IMR-90 (cell line): ENCODE measurements at regions not wholly inside any gene's neighbourhood (a gene's known extent, or its start where the extent isn't known, plus 50 kb on each side); places are given as distances from the start of the nearest gene placed in this dataset.

Experiments
- ATAC-seq: fragments of 200-7000 bp; cut with Tn5 transposase; 2 replicates; pipeline ENCODE4 v1.9.1; 2020; ENCODE audit warnings: low read depth, mild to moderate bottlenecking, moderate library complexity
- BruUV-seq: library from RNA; stranded (reverse); fragments of 400-500 nt; replicated peaks from 2 replicates; lab custom pipeline; 2021; lab: Mats Ljungman, UMichigan
- CTCF ChIA-PET: fragments of 300-600 bp; formaldehyde crosslinking; extraction: SDS; loops from one replicate; lab custom pipeline; 2021; ENCODE audit warnings: antibody characterized with exemption; lab: Yijun Ruan, JAX
- POLR2A ChIA-PET: fragments of 300-600 bp; sonication (Branson Sonifier 250); formaldehyde crosslinking; loops from one replicate; lab custom pipeline; 2022; ENCODE audit warnings: antibody characterized with exemption; ENCODE audit not compliant: unreplicated experiment; lab: Charles Lee
- DNase-seq: peaks from one replicate; pipeline ENCODE4 v3.0.0; 2013
- H2AFZ ChIP-seq: replicated peaks from 2 replicates; pipeline ENCODE3; 2013; ENCODE audit warnings: low read length, mild to moderate bottlenecking; ENCODE audit not compliant: poor library complexity
- H2AK5ac ChIP-seq: 2 replicates; pipeline ENCODE4 v1.6.1; 2013; ENCODE audit warnings: low read depth, low read length, inconsistent platforms
- H2AK9ac ChIP-seq: replicated peaks from 2 replicates; pipeline ENCODE3; 2013; ENCODE audit warnings: mild to moderate bottlenecking, low read depth, low read length, moderate library complexity; ENCODE audit not compliant: poor library complexity
- H2BK120ac ChIP-seq: 2 replicates; pipeline ENCODE4 v1.6.1; 2013; ENCODE audit warnings: low read depth, low read length, inconsistent platforms
- H2BK15ac ChIP-seq: 3 replicates; pipeline ENCODE4 v1.6.1; 2013; ENCODE audit warnings: low read depth, low read length, inconsistent platforms
- H2BK20ac ChIP-seq: 2 replicates; pipeline ENCODE4 v1.6.1; 2013; ENCODE audit warnings: low read depth, mild to moderate bottlenecking, inconsistent platforms, low read length, moderate library complexity
- H2BK5ac ChIP-seq: 2 replicates; pipeline ENCODE4 v1.6.1; 2013; ENCODE audit warnings: mild to moderate bottlenecking, low read depth, low read length, inconsistent platforms; ENCODE audit not compliant: poor library complexity, severe bottlenecking
- H3K14ac ChIP-seq: replicated peaks from 2 replicates; pipeline ENCODE4 v1.6.1; 2013; ENCODE audit warnings: low read depth, low read length, inconsistent platforms
- H3K18ac ChIP-seq: 2 replicates; pipeline ENCODE4 v1.6.1; 2013; ENCODE audit warnings: low read depth, low read length, control low read depth
- H3K23ac ChIP-seq: 2 replicates; pipeline ENCODE4 v1.6.1; 2013; ENCODE audit warnings: low read depth, low read length, inconsistent platforms
- H3K27ac ChIP-seq: 2 replicates; pipeline ENCODE4 v1.5.1; 2013; ENCODE audit warnings: mild to moderate bottlenecking, control low read depth, low read length; ENCODE audit not compliant: insufficient read depth
- H3K27me3 ChIP-seq: 2 replicates; pipeline ENCODE4 v1.6.1; 2013; ENCODE audit warnings: low read length; ENCODE audit not compliant: control insufficient read depth, insufficient read depth
- H3K36me3 ChIP-seq: 2 replicates; pipeline ENCODE4 v1.6.1; 2013; ENCODE audit warnings: low read length, mixed read lengths; ENCODE audit not compliant: control insufficient read depth, insufficient read depth
- H3K4ac ChIP-seq: 2 replicates; pipeline ENCODE4 v1.6.1; 2013; ENCODE audit warnings: low read depth, low read length, inconsistent platforms
- H3K4me1 ChIP-seq: 2 replicates; pipeline ENCODE4 v1.6.1; 2013; ENCODE audit warnings: low read length, mixed read lengths; ENCODE audit not compliant: control insufficient read depth, insufficient read depth
- H3K4me2 ChIP-seq: 2 replicates; pipeline ENCODE4 v1.6.1; 2013; ENCODE audit warnings: low read depth, mild to moderate bottlenecking, control low read depth, low read length, moderate library complexity
- H3K4me3 ChIP-seq: 2 replicates; pipeline ENCODE4 v1.5.1; 2013; ENCODE audit warnings: low read depth, mild to moderate bottlenecking, control low read depth, low read length, moderate library complexity; ENCODE audit not compliant: insufficient read depth
- H3K56ac ChIP-seq: 2 replicates; pipeline ENCODE4 v1.6.1; 2013; ENCODE audit warnings: low read length, inconsistent platforms; ENCODE audit not compliant: insufficient read depth; ENCODE audit errors: extremely low read depth
- H3K79me1 ChIP-seq, 2 experiments: 2 replicates each; pipeline ENCODE4 v1.6.1; 2013; ENCODE audit warnings: low read length in 2 of 2, inconsistent platforms in 1 of 2, low read depth in 1 of 2
- H3K9ac ChIP-seq: 2 replicates; pipeline ENCODE4 v1.6.1; 2013; ENCODE audit warnings: low read depth, low read length, control low read depth
- H3K9me1 ChIP-seq: 2 replicates; pipeline ENCODE4 v1.6.1; 2013; ENCODE audit warnings: low read length, inconsistent platforms; ENCODE audit not compliant: insufficient read depth
- H3K9me3 ChIP-seq: 2 replicates; pipeline ENCODE4 v1.6.1; 2013; ENCODE audit warnings: low read length; ENCODE audit not compliant: control insufficient read depth, insufficient read depth
- H4K20me1 ChIP-seq: 2 replicates; pipeline ENCODE4 v1.6.1; 2013; ENCODE audit warnings: low read length, inconsistent platforms; ENCODE audit not compliant: insufficient read depth
- H4K5ac ChIP-seq: 2 replicates; pipeline ENCODE4 v1.6.1; 2013; ENCODE audit warnings: mild to moderate bottlenecking, low read depth, low read length, control low read depth
- H4K8ac ChIP-seq, 2 experiments: 2 replicates each; pipeline ENCODE4 v1.6.1; 2013; ENCODE audit warnings: low read depth in 2 of 2, low read length in 2 of 2, control low read depth in 1 of 2, inconsistent platforms in 1 of 2
- H4K91ac ChIP-seq: 2 replicates; pipeline ENCODE4 v1.6.1; 2013; ENCODE audit warnings: low read depth, low read length, inconsistent platforms; ENCODE audit not compliant: insufficient read depth
- BHLHE40 ChIP-seq: fragments of 150-350 bp; IDR thresholded peaks from 2 replicates; pipeline ENCODE4 v1.6.1; 2016; ENCODE audit warnings: mild to moderate bottlenecking, low read depth, low read length
- CHD1 ChIP-seq: IDR thresholded peaks from 2 replicates; pipeline ENCODE4 v1.6.1; 2012; ENCODE audit warnings: low read depth, low read length, improper control_type of control experiment
- FOS ChIP-seq: fragments of 150-350 bp; IDR thresholded peaks from 2 replicates; pipeline ENCODE4 v1.6.1; 2016; ENCODE audit warnings: low read depth, low read length
- MAFK ChIP-seq: IDR thresholded peaks from 2 replicates; pipeline ENCODE4 v1.6.1; 2012; ENCODE audit warnings: low read depth, low read length, improper control_type of control experiment
- MAZ ChIP-seq: IDR thresholded peaks from 2 replicates; pipeline ENCODE4 v1.6.1; 2012; ENCODE audit warnings: low read depth, mild to moderate bottlenecking, low read length, improper control_type of control experiment, moderate library complexity, borderline replicate concordance
- MXI1 ChIP-seq: IDR thresholded peaks from 2 replicates; pipeline ENCODE4 v1.6.1; 2012; ENCODE audit warnings: low read depth, mild to moderate bottlenecking, low read length, moderate library complexity, borderline replicate concordance
- POLR2A ChIP-seq: IDR thresholded peaks from 2 replicates; pipeline ENCODE4 v1.6.1; 2012; ENCODE audit warnings: mild to moderate bottlenecking, low read depth, low read length
- RAD21 ChIP-seq: IDR thresholded peaks from 2 replicates; pipeline ENCODE4 v1.6.1; 2012; ENCODE audit warnings: low read length, improper control_type of control experiment
- RCOR1 ChIP-seq: IDR thresholded peaks from 2 replicates; pipeline ENCODE4 v1.6.1; 2012; ENCODE audit warnings: mild to moderate bottlenecking, low read length, improper control_type of control experiment; ENCODE audit not compliant: insufficient replicate concordance
- SMC3 ChIP-seq: fragments of 150-350 bp; IDR thresholded peaks from 2 replicates; pipeline ENCODE4 v1.6.1; 2016; ENCODE audit warnings: low read depth, mild to moderate bottlenecking, antibody characterized with exemption, low read length, moderate library complexity
- WGBS, 2 experiments: methylation state at CpG; one replicate each; pipeline versions ENCODE4 v1.1.5 to v1.1.7; 2013; ENCODE audit warnings: missing lambda C conversion rate in 2 of 2; ENCODE audit not compliant: insufficient read length in 1 of 2; ENCODE audit errors: extremely low coverage in 2 of 2; 5-methylcytosine and 5-hydroxymethylcytosine counted together
- dilution Hi-C: fragments of 300-500 bp; cut with HindIII; formaldehyde crosslinking; loops from one replicate; pipeline ENCODE4 v1.14.3; 2018; ENCODE audit warnings: low sequenced_read_pairs; ENCODE audit not compliant: unreplicated experiment
- in situ Hi-C: fragments of 300-500 bp; cut with MboI; formaldehyde crosslinking; loops from 3 replicates; pipeline ENCODE4 v1.14.3; 2019; ENCODE audit warnings: low sequenced_read_pairs, inconsistent platforms, mixed read lengths
- intact Hi-C: fragments of 100-400 bp; cut with micrococcal nuclease; formaldehyde crosslinking; loops from 2 replicates; pipeline ENCODE4 v1.10.0; 2022

DNA sequence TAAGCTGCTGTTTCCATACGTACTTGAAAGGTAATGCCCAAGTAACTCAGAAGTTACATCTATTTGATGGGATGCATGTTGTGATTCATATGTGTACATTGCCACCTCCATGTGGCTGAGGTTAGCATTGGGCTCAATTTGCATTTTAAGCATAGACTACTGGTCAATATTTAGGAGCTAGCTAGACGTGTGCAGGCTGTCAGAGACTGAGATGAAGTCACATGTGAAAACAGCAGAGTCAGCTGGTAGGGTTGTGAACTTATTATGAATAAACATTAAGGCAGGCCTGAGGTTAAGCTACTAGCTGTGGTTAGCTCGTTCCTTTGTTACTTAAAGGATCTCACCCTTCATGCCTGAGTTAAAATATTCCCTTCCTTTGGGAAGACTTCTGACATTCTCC lies 114.5 kb upstream of the MTNR1B start:
- H4K8ac ChIP-seq, result no peak overlapping the region
- H3K27me3 ChIP-seq, result no peaks in the 10 kb centered on the region; the same call in 1 of the 2 replicates
- no peak overlapping the region for H3K27ac ChIP-seq
- no peak overlapping the region for H2BK120ac ChIP-seq
- no peak overlapping the region for H3K23ac ChIP-seq
- no peaks in the 10 kb centered on the region for H3K4me1 ChIP-seq
- no peak overlapping the region for H4K91ac ChIP-seq
- no CpG with 5 or more reads among the region's 3 CpGs for WGBS, 2 experiments
- H2AFZ ChIP-seq, result no peak overlapping the region
- H3K14ac ChIP-seq, result no peak overlapping the region
- no peak overlapping the region for H4K5ac ChIP-seq
- intact Hi-C loops (no loop called here), in situ Hi-C loops (no loop called here), dilution Hi-C loops (no loop called here)
- no peaks in the 10 kb centered on the region for H3K79me1 ChIP-seq
- no peak overlapping the region for H3K9ac ChIP-seq
- no peak overlapping the region for H3K4me3 ChIP-seq
- no peak overlapping the region for H3K4ac ChIP-seq
- H3K4me2 ChIP-seq, result no peak overlapping the region
- H3K18ac ChIP-seq, result no peak overlapping the region
- H2BK5ac ChIP-seq, result no peak overlapping the region
- H2BK15ac ChIP-seq, result no peak overlapping the region
- H3K36me3 ChIP-seq, result no peaks in the 10 kb centered on the region
- CTCF ChIA-PET, result no interaction called here
- H3K56ac ChIP-seq, result no peak overlapping the region
- H2AK9ac ChIP-seq, result no peak overlapping the region
- H2BK20ac ChIP-seq, result no peak overlapping the region
- no peaks in the 10 kb centered on the region for H4K20me1 ChIP-seq
- POLR2A ChIA-PET, result no interaction called here
- BruUV-seq, result no TSS peak
- DNase-seq (no peak), ATAC-seq (no peak)
- H3K9me3 ChIP-seq, result no peaks in the 10 kb centered on the region
- H3K9me1 ChIP-seq, result no peaks in the 10 kb centered on the region
- H2AK5ac ChIP-seq, result no peak overlapping the region
- TF ChIP-seq BHLHE40 (no peak), RAD21 (no peak), FOS (no peak), POLR2A (no peak), MXI1 (no peak), MAZ (no peak), SMC3 (no peak), RCOR1 (no peak), MAFK (no peak), CHD1 (no peak)
